ENCODE measurements at regions not wholly inside any gene's neighbourhood (a gene's known extent, or its start where the extent isn't known, plus 50 kb on each side); places are given as distances from the start of the nearest gene placed in this dataset.

DNA sequence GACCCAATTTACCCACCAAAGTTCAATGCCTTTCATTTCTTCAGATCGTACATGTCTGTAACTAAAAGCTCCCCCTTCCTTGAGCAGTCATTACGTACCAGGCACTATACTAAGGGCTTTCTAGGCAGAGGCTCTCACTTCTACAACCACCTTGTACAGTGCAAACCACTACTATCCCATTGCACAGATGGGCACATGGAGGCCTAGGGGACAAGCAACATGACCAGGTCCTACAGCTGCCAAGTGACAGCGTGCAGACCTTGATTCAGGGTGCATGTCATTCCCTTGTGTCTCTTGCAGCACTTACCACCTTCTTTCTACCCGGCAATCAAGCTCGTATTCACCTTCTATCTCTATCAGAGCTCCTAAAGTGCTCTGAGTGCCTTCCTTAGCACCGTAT, 382.7 kb downstream of the SOX9 start:
- no peaks in the 10 kb centered on the region for H3K4me1 Mint-ChIP-seq
- no peak for DNase-seq
- Histone ChIP-seq H3K36me3 (ENCODE audit: control insufficient read depth, insufficient read depth, low read length) (no peaks in the 10 kb centered on the region), H3K27me3 (ENCODE audit: control insufficient read depth, insufficient read depth, low read length) (no peaks in the 10 kb centered on the region), H3K27ac (ENCODE audit: low read length) (no peak overlapping the region), H3K4me1 (ENCODE audit: control insufficient read depth, insufficient read depth, low read length) (no peaks in the 10 kb centered on the region), H3K4me3 (ENCODE audit: low read length) (no peak overlapping the region), H3K9me3 (ENCODE audit: control insufficient read depth, insufficient read depth, low read length) (no peaks in the 10 kb centered on the region)
- H3K27ac Mint-ChIP-seq, result no peak overlapping the region
- peaks cover 10 to 13% of the 10 kb centered on the region in 2 donors for H3K27me3 Mint-ChIP-seq (ENCODE audit: low read depth in 2 of 2)
- intact Hi-C loops (cut with micrococcal nuclease), result no loop called here
- TF ChIP-seq, protein P1, sequence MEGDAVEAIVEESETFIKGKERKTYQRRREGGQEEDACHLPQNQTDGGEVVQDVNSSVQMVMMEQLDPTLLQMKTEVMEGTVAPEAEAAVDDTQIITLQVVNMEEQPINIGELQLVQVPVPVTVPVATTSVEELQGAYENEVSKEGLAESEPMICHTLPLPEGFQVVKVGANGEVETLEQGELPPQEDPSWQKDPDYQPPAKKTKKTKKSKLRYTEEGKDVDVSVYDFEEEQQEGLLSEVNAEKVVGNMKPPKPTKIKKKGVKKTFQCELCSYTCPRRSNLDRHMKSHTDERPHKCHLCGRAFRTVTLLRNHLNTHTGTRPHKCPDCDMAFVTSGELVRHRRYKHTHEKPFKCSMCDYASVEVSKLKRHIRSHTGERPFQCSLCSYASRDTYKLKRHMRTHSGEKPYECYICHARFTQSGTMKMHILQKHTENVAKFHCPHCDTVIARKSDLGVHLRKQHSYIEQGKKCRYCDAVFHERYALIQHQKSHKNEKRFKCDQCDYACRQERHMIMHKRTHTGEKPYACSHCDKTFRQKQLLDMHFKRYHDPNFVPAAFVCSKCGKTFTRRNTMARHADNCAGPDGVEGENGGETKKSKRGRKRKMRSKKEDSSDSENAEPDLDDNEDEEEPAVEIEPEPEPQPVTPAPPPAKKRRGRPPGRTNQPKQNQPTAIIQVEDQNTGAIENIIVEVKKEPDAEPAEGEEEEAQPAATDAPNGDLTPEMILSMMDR (IDR thresholded peaks at IDR 0.05), result no peak
- ATAC-seq, result no peak
- no peak overlapping the region for H3K4me3 Mint-ChIP-seq
- WGBS (ENCODE audit: insufficient coverage), result 93% methylated on average over 6 of the region's 6 CpGs
- H3K9me3 Mint-ChIP-seq, result no peaks in the 10 kb centered on the region
- no peaks in the 10 kb centered on the region for H3K36me3 Mint-ChIP-seq

DNA sequence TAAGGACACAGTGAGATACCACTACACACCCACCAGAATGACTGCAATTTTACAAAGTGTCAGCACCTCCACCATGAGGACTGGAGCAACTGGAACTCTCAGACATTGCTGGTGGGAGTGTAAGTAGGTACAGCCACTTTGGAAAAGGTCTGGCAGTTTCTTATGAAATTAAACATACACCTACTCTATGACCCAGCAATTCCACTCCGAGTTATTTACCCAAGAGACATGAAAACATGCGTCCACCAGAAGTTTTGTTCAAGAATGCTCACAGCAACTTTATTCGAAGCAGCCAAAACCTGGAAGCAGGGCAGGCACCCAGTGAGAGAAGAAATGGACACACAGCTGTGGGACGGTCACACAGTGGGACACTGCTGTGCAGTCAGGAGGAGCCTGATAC, 384.0 kb downstream of the SOX9 start:
- Histone ChIP-seq H3K4me3 (ENCODE audit: low read length) (no peak overlapping the region), H3K36me3 (ENCODE audit: control insufficient read depth, insufficient read depth, low read length) (no peaks in the 10 kb centered on the region), H3K27me3 (ENCODE audit: control insufficient read depth, insufficient read depth, low read length) (no peaks in the 10 kb centered on the region), H3K4me1 (ENCODE audit: control insufficient read depth, insufficient read depth, low read length) (no peaks in the 10 kb centered on the region), H3K27ac (ENCODE audit: low read length) (no peak overlapping the region), H3K9me3 (ENCODE audit: control insufficient read depth, insufficient read depth, low read length) (no peaks in the 10 kb centered on the region)
- 85% methylated on average over 4 of the region's 4 CpGs for WGBS (ENCODE audit: insufficient coverage)
- Mint-ChIP-seq H3K9me3 (no peaks in the 10 kb centered on the region), H3K27me3 (ENCODE audit: low read depth in 2 of 2) (peaks cover 10 to 13% of the 10 kb centered on the region in 2 donors), H3K27ac (no peak overlapping the region), H3K36me3 (no peaks in the 10 kb centered on the region), H3K4me3 (no peak overlapping the region), H3K4me1 (no peaks in the 10 kb centered on the region)
- intact Hi-C loops (cut with micrococcal nuclease), result no loop called here
- TF ChIP-seq, protein P1 (IDR thresholded peaks at IDR 0.05), result no peak
- DNase-seq (no peak), ATAC-seq (no peak)

DNA sequence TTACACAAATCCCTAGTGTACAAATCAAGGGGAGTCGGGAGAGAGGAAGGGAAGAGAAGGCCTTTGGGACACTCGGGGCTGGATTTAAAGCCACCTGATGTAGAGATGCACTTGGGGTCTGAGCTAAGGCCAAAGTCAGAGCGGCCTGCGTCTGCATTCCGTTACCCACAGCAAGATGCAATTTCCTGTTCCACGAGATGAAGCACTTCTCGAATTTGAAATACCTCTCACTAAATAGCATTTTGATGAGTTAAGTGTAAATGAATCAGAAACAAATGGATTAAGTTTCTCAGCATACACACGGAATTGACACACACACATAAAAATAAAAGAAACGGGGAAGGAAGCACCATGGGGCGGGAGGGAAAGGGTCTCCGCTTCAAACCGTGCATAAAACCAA, 386.0 kb downstream of the SOX9 start:
- 77% methylated on average over 10 of the region's 12 CpGs for WGBS (ENCODE audit: insufficient coverage)
- no peaks in the 10 kb centered on the region for H3K36me3 Mint-ChIP-seq
- H3K27ac ChIP-seq (ENCODE audit: low read length), result no peak overlapping the region
- H3K27me3 ChIP-seq (ENCODE audit: control insufficient read depth, insufficient read depth, low read length), result no peaks in the 10 kb centered on the region
- no peak overlapping the region for H3K4me3 Mint-ChIP-seq
- no peaks in the 10 kb centered on the region for H3K9me3 ChIP-seq (ENCODE audit: control insufficient read depth, insufficient read depth, low read length)
- DNase-seq (no peak), ATAC-seq (no peak)
- no peaks in the 10 kb centered on the region for H3K4me1 ChIP-seq (ENCODE audit: control insufficient read depth, insufficient read depth, low read length)
- no peak overlapping the region for H3K4me3 ChIP-seq (ENCODE audit: low read length)
- H3K4me1 Mint-ChIP-seq, result no peaks in the 10 kb centered on the region
- H3K9me3 Mint-ChIP-seq, result no peaks in the 10 kb centered on the region
- H3K27ac Mint-ChIP-seq, result no peak overlapping the region
- peaks cover 8 to 20% of the 10 kb centered on the region in 2 donors for H3K27me3 Mint-ChIP-seq (ENCODE audit: low read depth in 2 of 2)
- H3K36me3 ChIP-seq (ENCODE audit: control insufficient read depth, insufficient read depth, low read length), result no peaks in the 10 kb centered on the region
- TF ChIP-seq, protein P1 (IDR thresholded peaks at IDR 0.05), result no peak
- intact Hi-C loops (cut with micrococcal nuclease), result no loop called here

DNA sequence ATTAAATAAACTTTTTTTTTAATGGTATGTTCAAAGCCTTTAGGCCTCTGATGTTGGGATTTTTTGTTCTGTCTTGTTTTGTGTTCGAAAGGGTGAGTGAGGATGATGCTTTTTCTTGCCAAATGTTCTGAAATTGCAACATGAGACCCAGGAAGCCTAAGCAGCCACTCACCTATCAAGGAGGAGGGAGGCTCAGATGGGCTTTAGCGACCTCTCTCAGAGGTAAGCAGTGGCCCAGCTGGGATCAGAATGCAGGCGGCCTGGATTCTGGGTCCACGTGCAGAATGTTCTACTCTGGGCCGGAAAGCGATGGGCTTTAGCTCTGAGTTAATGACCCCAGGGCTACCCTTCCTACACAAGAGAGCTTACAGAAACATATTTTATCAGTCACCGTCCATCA, 386.6 kb downstream of the SOX9 start:
- H3K4me3 Mint-ChIP-seq, result no peak overlapping the region
- Histone ChIP-seq H3K4me1 (ENCODE audit: control insufficient read depth, insufficient read depth, low read length) (no peaks in the 10 kb centered on the region), H3K4me3 (ENCODE audit: low read length) (no peak overlapping the region), H3K9me3 (ENCODE audit: control insufficient read depth, insufficient read depth, low read length) (no peaks in the 10 kb centered on the region), H3K27me3 (ENCODE audit: control insufficient read depth, insufficient read depth, low read length) (no peaks in the 10 kb centered on the region), H3K27ac (ENCODE audit: low read length) (no peak overlapping the region), H3K36me3 (ENCODE audit: control insufficient read depth, insufficient read depth, low read length) (no peaks in the 10 kb centered on the region)
- no peak overlapping the region for H3K27ac Mint-ChIP-seq
- DNase-seq, result no peak
- TF ChIP-seq, protein P1 (IDR thresholded peaks at IDR 0.05), result no peak
- no peaks in the 10 kb centered on the region for H3K4me1 Mint-ChIP-seq
- intact Hi-C loops (cut with micrococcal nuclease), result no loop called here
- H3K27me3 Mint-ChIP-seq (ENCODE audit: low read depth in 2 of 2), result peaks cover 8 to 20% of the 10 kb centered on the region in 2 donors
- no peaks in the 10 kb centered on the region for H3K9me3 Mint-ChIP-seq
- ATAC-seq, result no peak
- 82% methylated on average over 7 of the region's 7 CpGs for WGBS (ENCODE audit: insufficient coverage)
- H3K36me3 Mint-ChIP-seq, result no peaks in the 10 kb centered on the region

All from natural killer cell (primary cell).